Karpas-422 (cell line): ENCODE measurements at regions not wholly inside any gene's neighbourhood (a gene's known extent, or its start where the extent isn't known, plus 50 kb on each side); places are given as distances from the start of the nearest gene placed in this dataset.

Source experiments
- DNase-seq: peaks from one replicate; pipeline ENCODE4 v3.0.0-alpha.2; 2015
- H2AFZ ChIP-seq: fragments of 200-600 bp; sonication (generic); 2 replicates; pipeline ENCODE4 v1.6.1; 2014; ENCODE audit warnings: antibody characterized with exemption, low read length, mixed read lengths
- H3K27ac ChIP-seq: fragments of 200-600 bp; sonication (generic); 2 replicates; pipeline ENCODE4 v1.5.1; 2014; ENCODE audit warnings: mild to moderate bottlenecking, low read length, moderate library complexity
- H3K27me3 ChIP-seq: fragments of 200-600 bp; sonication (generic); 2 replicates; pipeline ENCODE4 v1.6.1; 2014; ENCODE audit warnings: low read length, mixed read lengths
- H3K36me3 ChIP-seq: fragments of 200-600 bp; sonication (generic); 2 replicates; pipeline ENCODE4 v1.6.1; 2014; ENCODE audit warnings: low read length, mixed read lengths; ENCODE audit not compliant: insufficient read depth
- H3K4me1 ChIP-seq: fragments of 200-600 bp; sonication (generic); 2 replicates; pipeline ENCODE4 v1.6.1; 2014; ENCODE audit warnings: mild to moderate bottlenecking, low read length, mixed read lengths
- H3K4me2 ChIP-seq: fragments of 200-600 bp; sonication (generic); 2 replicates; pipeline ENCODE4 v1.6.1; 2014; ENCODE audit warnings: low read length, low read depth, mild to moderate bottlenecking; ENCODE audit not compliant: poor library complexity, severe bottlenecking
- H3K4me3 ChIP-seq: fragments of 200-600 bp; sonication (generic); 2 replicates; pipeline ENCODE4 v1.5.1; 2014; ENCODE audit warnings: mild to moderate bottlenecking, antibody characterized with exemption, low read length, mixed read lengths
- H3K79me2 ChIP-seq: fragments of 200-600 bp; sonication (generic); 2 replicates; pipeline ENCODE4 v1.6.1; 2014; ENCODE audit warnings: mild to moderate bottlenecking, low read length, mixed read lengths
- H3K9ac ChIP-seq: fragments of 200-600 bp; sonication (generic); 2 replicates; pipeline ENCODE4 v1.6.0; 2014; ENCODE audit warnings: low read length
- H3K9me2 ChIP-seq: fragments of 200-600 bp; sonication (generic), shearing (Covaris generic); replicated peaks from 2 replicates; pipeline ENCODE4 v1.6.0; 2014; ENCODE audit warnings: mild to moderate bottlenecking, low read length, moderate library complexity; ENCODE audit not compliant: insufficient read depth
- H3K9me3 ChIP-seq: fragments of 300-700, 200-600 bp; sonication (generic); 2 replicates; pipeline ENCODE4 v1.6.1; 2014; ENCODE audit warnings: low read length, mixed read lengths
- H4K20me1 ChIP-seq: fragments of 200-600 bp; sonication (generic); 2 replicates; pipeline ENCODE4 v1.6.1; 2014; ENCODE audit warnings: mild to moderate bottlenecking, antibody characterized with exemption, low read length, low read depth; ENCODE audit not compliant: insufficient read depth

GRCh38 chr6:14734052-14734415 is 511.8 kb upstream of the JARID2 start:
- Histone ChIP-seq H3K9ac (no peak overlapping the region), H4K20me1 (no peaks in the 10 kb centered on the region), H2AFZ (no peak overlapping the region), H3K4me1 (peaks cover 7% of the 10 kb centered on the region), H3K9me2 (no peaks in the 10 kb centered on the region), H3K4me3 (no peak overlapping the region), H3K27me3 (no peaks in the 10 kb centered on the region), H3K79me2 (no peaks in the 10 kb centered on the region), H3K27ac (no peak overlapping the region), H3K36me3 (no peaks in the 10 kb centered on the region), H3K4me2 (no peak overlapping the region), H3K9me3 (no peaks in the 10 kb centered on the region)
- DNase-seq = no peak

GRCh38 chr6:14734416-14735340 is 511.2 kb upstream of the JARID2 start:
- no peak overlapping the region for H3K9ac ChIP-seq
- DNase-seq = no peak
- H3K4me2 ChIP-seq = no peak overlapping the region
- H3K79me2 ChIP-seq = no peaks in the 10 kb centered on the region
- no peaks in the 10 kb centered on the region for H3K9me2 ChIP-seq
- no peak overlapping the region for H3K4me3 ChIP-seq
- peaks cover 2% of the 10 kb centered on the region; the same call in 1 of the 2 replicates for H3K4me1 ChIP-seq
- H3K27ac ChIP-seq = no peak overlapping the region
- no peak overlapping the region for H2AFZ ChIP-seq
- no peaks in the 10 kb centered on the region for H3K36me3 ChIP-seq
- no peaks in the 10 kb centered on the region for H3K27me3 ChIP-seq
- no peaks in the 10 kb centered on the region for H4K20me1 ChIP-seq
- H3K9me3 ChIP-seq = no peaks in the 10 kb centered on the region

GRCh38 chr6:14735956-14736486 is 509.8 kb upstream of the JARID2 start:
- Histone ChIP-seq H3K27me3 (no peaks in the 10 kb centered on the region), H3K9me2 (no peaks in the 10 kb centered on the region), H3K4me3 (no peak overlapping the region), H3K4me1 (no peaks in the 10 kb centered on the region), H3K4me2 (no peak overlapping the region), H3K36me3 (no peaks in the 10 kb centered on the region), H3K79me2 (no peaks in the 10 kb centered on the region), H4K20me1 (no peaks in the 10 kb centered on the region), H3K9ac (no peak overlapping the region), H3K9me3 (no peaks in the 10 kb centered on the region), H2AFZ (no peak overlapping the region), H3K27ac (no peak overlapping the region)
- DNase-seq = no peak

GRCh38 chr6:14736554-14736953 is 509.3 kb upstream of the JARID2 start:
- H3K4me1 ChIP-seq = no peaks in the 10 kb centered on the region
- no peaks in the 10 kb centered on the region for H3K79me2 ChIP-seq
- H3K27me3 ChIP-seq = no peaks in the 10 kb centered on the region
- H3K4me2 ChIP-seq = no peak overlapping the region
- H3K9ac ChIP-seq = no peak overlapping the region
- H3K9me3 ChIP-seq = no peaks in the 10 kb centered on the region
- no peak overlapping the region for H3K4me3 ChIP-seq
- H2AFZ ChIP-seq = no peak overlapping the region
- no peaks in the 10 kb centered on the region for H4K20me1 ChIP-seq
- H3K36me3 ChIP-seq = no peaks in the 10 kb centered on the region
- no peak for DNase-seq
- H3K27ac ChIP-seq = no peak overlapping the region
- no peaks in the 10 kb centered on the region for H3K9me2 ChIP-seq

- Histone ChIP-seq H3K4me3 (no peak overlapping the region), H3K9me3 (no peaks in the 10 kb centered on the region), H3K27ac (no peak overlapping the region), H3K79me2 (no peaks in the 10 kb centered on the region), H3K27me3 (no peaks in the 10 kb centered on the region), H4K20me1 (no peaks in the 10 kb centered on the region), H2AFZ (no peak overlapping the region), H3K4me2 (no peak overlapping the region), H3K4me1 (no peaks in the 10 kb centered on the region), H3K9ac (no peak overlapping the region), H3K9me2 (no peaks in the 10 kb centered on the region), H3K36me3 (no peaks in the 10 kb centered on the region)
- DNase-seq = no peak
Observed at GRCh38 chr6:14738497-14738896, 507.4 kb upstream of the JARID2 start.

- H2AFZ ChIP-seq = no peak overlapping the region
- no peaks in the 10 kb centered on the region for H3K27me3 ChIP-seq
- H3K36me3 ChIP-seq = no peaks in the 10 kb centered on the region
- no peaks in the 10 kb centered on the region for H4K20me1 ChIP-seq
- no peak overlapping the region for H3K9ac ChIP-seq
- no peaks in the 10 kb centered on the region for H3K9me2 ChIP-seq
- H3K79me2 ChIP-seq = no peaks in the 10 kb centered on the region
- no peaks in the 10 kb centered on the region for H3K9me3 ChIP-seq
- no peak overlapping the region for H3K4me3 ChIP-seq
- no peak overlapping the region for H3K4me2 ChIP-seq
- no peak overlapping the region for H3K27ac ChIP-seq
- DNase-seq = no peak
- H3K4me1 ChIP-seq = no peaks in the 10 kb centered on the region
Observed at GRCh38 chr6:14738933-14739332, 506.9 kb upstream of the JARID2 start.

- Histone ChIP-seq H3K4me3 (no peak overlapping the region), H3K27ac (no peak overlapping the region), H3K9me2 (no peaks in the 10 kb centered on the region), H3K4me2 (no peak overlapping the region), H2AFZ (no peak overlapping the region), H3K4me1 (no peaks in the 10 kb centered on the region), H3K27me3 (no peaks in the 10 kb centered on the region), H3K36me3 (no peaks in the 10 kb centered on the region), H3K9ac (no peak overlapping the region), H4K20me1 (no peaks in the 10 kb centered on the region), H3K9me3 (no peaks in the 10 kb centered on the region), H3K79me2 (no peaks in the 10 kb centered on the region)
- no peak for DNase-seq
Observed at GRCh38 chr6:14739827-14740226, 506.0 kb upstream of the JARID2 start.

GRCh38 chr6:14742171-14742570 is 503.7 kb upstream of the JARID2 start:
- Histone ChIP-seq H3K9ac (no peak overlapping the region), H3K27ac (no peak overlapping the region), H3K4me2 (no peak overlapping the region), H3K27me3 (no peaks in the 10 kb centered on the region), H3K9me2 (no peaks in the 10 kb centered on the region), H3K4me3 (no peak overlapping the region), H3K79me2 (no peaks in the 10 kb centered on the region), H3K9me3 (no peaks in the 10 kb centered on the region), H2AFZ (no peak overlapping the region), H4K20me1 (no peaks in the 10 kb centered on the region), H3K4me1 (no peaks in the 10 kb centered on the region), H3K36me3 (no peaks in the 10 kb centered on the region)
- DNase-seq = no peak
